ENCODE measurements at regions not wholly inside any gene's neighbourhood (a gene's known extent, or its start where the extent isn't known, plus 50 kb on each side); places are given as distances from the start of the nearest gene placed in this dataset.

- no peak for TF ChIP-seq CTCF (IDR thresholded peaks at IDR 0.05)
- no peak for TF ChIP-seq REST (IDR thresholded peaks at IDR 0.05; ENCODE audit: insufficient read depth in 1 of 2, low read depth in 2 of 2, low read length in 1 of 2)
Observed at GRCh38 chr12:116347265-116347664, 69.8 kb upstream of the MED13L start.

Measured in Panc1 (cell line).